ENCODE measurements at regions not wholly inside any gene's neighbourhood (a gene's known extent, or its start where the extent isn't known, plus 50 kb on each side); places are given as distances from the start of the nearest gene placed in this dataset.
"Not testable (repeated sequence)": the region's sequence is repeated elsewhere in the genome, so short reads cannot be mapped to it uniquely, and the experiment has no call there.

GRCh38 chr10:23978317-23978716 lies 230.6 kb upstream of the KIAA1217 start:
- no peak for DNase-seq (ENCODE audit: low read depth, low spot score)
- no peaks in the 10 kb centered on the region for H3K27me3 ChIP-seq (ENCODE audit: control insufficient read depth, insufficient read depth, low read length)
- H3K9me3 ChIP-seq (ENCODE audit: control insufficient read depth, insufficient read depth, low read length), result no peaks in the 10 kb centered on the region
- H3K4me3 ChIP-seq (ENCODE audit: low read depth, low read length), result no peak overlapping the region
- H3K27ac ChIP-seq (ENCODE audit: low read depth, low read length), result no peak overlapping the region
- TF ChIP-seq CTCF (IDR thresholded peaks at IDR 0.05; ENCODE audit: low read depth, low read length), result no peak
- ChIA-PET POLR2A (no interaction called here), CTCF (interaction anchor here (0.6 kb wide), 1 partner anchor 15 kb away, joined by 4 read pairs; no protein-coding TSS in a partner anchor)

GRCh38 chr10:23980094-23980493 lies 228.8 kb upstream of the KIAA1217 start:
- H3K9me3 ChIP-seq (ENCODE audit: control insufficient read depth, insufficient read depth, low read length), result no peaks in the 10 kb centered on the region
- no peak overlapping the region for H3K4me3 ChIP-seq (ENCODE audit: low read depth, low read length)
- no peak for DNase-seq (ENCODE audit: low read depth, low spot score)
- H3K27me3 ChIP-seq (ENCODE audit: control insufficient read depth, insufficient read depth, low read length), result no peaks in the 10 kb centered on the region
- ChIA-PET CTCF (interaction anchor here (1.6 kb wide), 1 partner anchor 15 kb away, joined by 7 read pairs; no protein-coding TSS in a partner anchor), POLR2A (no interaction called here)
- H3K27ac ChIP-seq (ENCODE audit: low read depth, low read length), result no peak overlapping the region
- no peak for TF ChIP-seq CTCF (IDR thresholded peaks at IDR 0.05; ENCODE audit: low read depth, low read length)

- POLR2A ChIA-PET, result no interaction called here
- TF ChIP-seq CTCF (IDR thresholded peaks at IDR 0.05; ENCODE audit: low read depth, low read length), result no peak
- H3K4me3 ChIP-seq (ENCODE audit: low read depth, low read length), result no peak overlapping the region
- no peak overlapping the region for H3K27ac ChIP-seq (ENCODE audit: low read depth, low read length)
- no peak for DNase-seq (ENCODE audit: low read depth, low spot score)
- no peaks in the 10 kb centered on the region for H3K9me3 ChIP-seq (ENCODE audit: control insufficient read depth, insufficient read depth, low read length)
- CTCF ChIA-PET, result interaction anchor here (1.6 to 1.8 kb wide), 2 partner anchors 12 to 13 kb away, joined by 7 to 8 read pairs; no protein-coding TSS in a partner anchor
- H3K27me3 ChIP-seq (ENCODE audit: control insufficient read depth, insufficient read depth, low read length), result no peaks in the 10 kb centered on the region
These were observed 227.2 kb upstream of the KIAA1217 start for GRCh38 chr10:23981520-23982309.

- CTCF ChIA-PET; H3K27ac ChIP-seq (ENCODE audit: low read depth, low read length); DNase-seq (ENCODE audit: low read depth, low spot score); H3K27me3 ChIP-seq (ENCODE audit: control insufficient read depth, insufficient read depth, low read length); H3K4me3 ChIP-seq (ENCODE audit: low read depth, low read length); H3K9me3 ChIP-seq (ENCODE audit: control insufficient read depth, insufficient read depth, low read length); POLR2A ChIA-PET: not testable (repeated sequence)
These were observed 224.5 kb upstream of the KIAA1217 start for GRCh38 chr10:23984405-23984804.

GRCh38 chr10:23988006-23988405 lies 220.9 kb upstream of the KIAA1217 start:
- CTCF ChIA-PET, result interaction anchor here (1.2 kb wide), 1 partner anchor 531 kb away, joined by 5 read pairs; no protein-coding TSS in a partner anchor
- no peak for TF ChIP-seq CTCF (IDR thresholded peaks at IDR 0.05; ENCODE audit: low read depth, low read length)
- POLR2A ChIA-PET, result no interaction called here

More at GRCh38 chr10:23988006-23988405, 220.9 kb upstream of the KIAA1217 start:
- DNase-seq (ENCODE audit: low read depth, low spot score), result no peak
- H3K27ac ChIP-seq (ENCODE audit: low read depth, low read length), result no peak overlapping the region
- no peaks in the 10 kb centered on the region for H3K9me3 ChIP-seq (ENCODE audit: control insufficient read depth, insufficient read depth, low read length)
- no peak overlapping the region for H3K4me3 ChIP-seq (ENCODE audit: low read depth, low read length)
- no peaks in the 10 kb centered on the region for H3K27me3 ChIP-seq (ENCODE audit: control insufficient read depth, insufficient read depth, low read length)
